ENCODE measurements at regions not wholly inside any gene's neighbourhood (a gene's known extent, or its start where the extent isn't known, plus 50 kb on each side); places are given as distances from the start of the nearest gene placed in this dataset.
A peak's percentile ranks its signal among the peaks of the same experiment; 100 is the strongest.
"Not testable (repeated sequence)": the region's sequence is repeated elsewhere in the genome, so short reads cannot be mapped to it uniquely, and the experiment has no call there.

GRCh38 chr1:117735045-117735992 is 129.5 kb downstream of the TENT5C start:
- no peaks in the 10 kb centered on the region for H3K27me3 Mint-ChIP-seq (ENCODE audit: insufficient read depth, unreplicated experiment)
- DNase-seq (ENCODE audit: unreplicated experiment), result peak; percentile 50
- no peaks in the 10 kb centered on the region for H3K36me3 Mint-ChIP-seq (ENCODE audit: insufficient read depth, unreplicated experiment)
- peak overlapping the region; percentile 91 for H3K27ac Mint-ChIP-seq (ENCODE audit: low read depth, unreplicated experiment)
- POLR2A ChIA-PET, result interaction anchor here (0.7 to 1.2 kb wide), 4 partner anchors 15 to 194 kb away, joined by 3 to 4 read pairs (median 3); partner anchors contain the start of gene GDAP2
- BruUV-seq (replicated peaks), result no TSS peak
- TF ChIP-seq CTCF (IDR thresholded peaks at IDR 0.05; ENCODE audit: unreplicated experiment), result no peak
- H3K4me1 Mint-ChIP-seq (ENCODE audit: insufficient read depth, unreplicated experiment), result peaks cover 12% of the 10 kb centered on the region
- no peaks in the 10 kb centered on the region for H3K9me3 Mint-ChIP-seq (ENCODE audit: unreplicated experiment)
- CTCF ChIA-PET, result interaction anchor here (0.6 to 2.4 kb wide), 8 partner anchors 19 to 201 kb away, joined by 3 to 17 read pairs (median 4); no protein-coding TSS in a partner anchor
- peak overlapping the region; percentile 66 for H3K4me3 Mint-ChIP-seq (ENCODE audit: unreplicated experiment)
- intact Hi-C loops (cut with micrococcal nuclease), result no loop called here

GRCh38 chr1:117739504-117739903 is 133.7 kb downstream of the TENT5C start:
- no peak for TF ChIP-seq CTCF (IDR thresholded peaks at IDR 0.05; ENCODE audit: unreplicated experiment)
- Mint-ChIP-seq H3K27ac (ENCODE audit: low read depth, unreplicated experiment) (no peak overlapping the region), H3K4me3 (ENCODE audit: unreplicated experiment) (no peak overlapping the region), H3K36me3 (ENCODE audit: insufficient read depth, unreplicated experiment) (no peaks in the 10 kb centered on the region), H3K9me3 (ENCODE audit: unreplicated experiment) (no peaks in the 10 kb centered on the region), H3K27me3 (ENCODE audit: insufficient read depth, unreplicated experiment) (peaks cover 7% of the 10 kb centered on the region), H3K4me1 (ENCODE audit: insufficient read depth, unreplicated experiment) (peaks cover 9% of the 10 kb centered on the region)
- BruUV-seq (replicated peaks), result no TSS peak
- ChIA-PET CTCF (interaction anchor here (0.7 to 1.0 kb wide), 2 partner anchors 15 to 65 kb away, joined by 3 read pairs; no protein-coding TSS in a partner anchor), POLR2A (interaction anchor here (1.2 kb wide), 1 partner anchor 133 kb away, joined by 3 read pairs; no protein-coding TSS in a partner anchor)
- DNase-seq (ENCODE audit: unreplicated experiment), result no peak
- intact Hi-C loops (cut with micrococcal nuclease), result no loop called here

GRCh38 chr1:117740496-117740895 is 134.6 kb downstream of the TENT5C start:
- no TSS peak for BruUV-seq (replicated peaks)
- ChIA-PET POLR2A (interaction anchor here (1.2 kb wide), 1 partner anchor 134 kb away, joined by 3 read pairs; no protein-coding TSS in a partner anchor), CTCF (interaction anchor here (0.7 to 1.8 kb wide), 6 partner anchors 8 to 233 kb away, joined by 3 to 17 read pairs (median 4); no protein-coding TSS in a partner anchor)
- intact Hi-C loops (cut with micrococcal nuclease), result no loop called here
- no peaks in the 10 kb centered on the region for H3K9me3 Mint-ChIP-seq (ENCODE audit: unreplicated experiment)
- no peak for TF ChIP-seq CTCF (IDR thresholded peaks at IDR 0.05; ENCODE audit: unreplicated experiment)
- H3K4me3 Mint-ChIP-seq (ENCODE audit: unreplicated experiment), result no peak overlapping the region
- peaks cover 12% of the 10 kb centered on the region for H3K27me3 Mint-ChIP-seq (ENCODE audit: insufficient read depth, unreplicated experiment)
- peaks cover 1% of the 10 kb centered on the region for H3K4me1 Mint-ChIP-seq (ENCODE audit: insufficient read depth, unreplicated experiment)
- H3K27ac Mint-ChIP-seq (ENCODE audit: low read depth, unreplicated experiment), result no peak overlapping the region
- DNase-seq (ENCODE audit: unreplicated experiment), result no peak
- no peaks in the 10 kb centered on the region for H3K36me3 Mint-ChIP-seq (ENCODE audit: insufficient read depth, unreplicated experiment)

GRCh38 chr1:117746565-117746964 is 140.7 kb downstream of the TENT5C start:
- CTCF ChIA-PET, result interaction anchor here (0.6 to 1.8 kb wide), 3 partner anchors 11 to 239 kb away, joined by 4 to 10 read pairs (median 5); no protein-coding TSS in a partner anchor
- intact Hi-C loops (cut with micrococcal nuclease); DNase-seq (ENCODE audit: unreplicated experiment); H3K4me3 Mint-ChIP-seq (ENCODE audit: unreplicated experiment); H3K36me3 Mint-ChIP-seq (ENCODE audit: insufficient read depth, unreplicated experiment); BruUV-seq (replicated peaks); H3K27ac Mint-ChIP-seq (ENCODE audit: low read depth, unreplicated experiment); H3K4me1 Mint-ChIP-seq (ENCODE audit: insufficient read depth, unreplicated experiment); POLR2A ChIA-PET; H3K9me3 Mint-ChIP-seq (ENCODE audit: unreplicated experiment): not testable (repeated sequence)
- H3K27me3 Mint-ChIP-seq (ENCODE audit: insufficient read depth, unreplicated experiment), result peaks cover 12% of the 10 kb centered on the region

All from MCF 10A (cell line).